Activated naive CD8-positive, alpha-beta T cell treated with anti-CD3 and anti-CD28 coated beads for 36 hours (primary cell): ENCODE measurements at regions not wholly inside any gene's neighbourhood (a gene's known extent, or its start where the extent isn't known, plus 50 kb on each side); places are given as distances from the start of the nearest gene placed in this dataset.
A peak's percentile ranks its signal among the peaks of the same experiment; 100 is the strongest.
"Not testable (repeated sequence)": the region's sequence is repeated elsewhere in the genome, so short reads cannot be mapped to it uniquely, and the experiment has no call there.

Source experiments
- DNase-seq: peaks from one replicate; pipeline ENCODE4 v3.0.0; 2021
- H3K27ac Mint-ChIP-seq: one replicate; pipeline ENCODE4 v1.8.0; 2022; ENCODE audit warnings: mild to moderate bottlenecking, moderate library complexity, mixed read lengths
- H3K27me3 Mint-ChIP-seq: one replicate; pipeline ENCODE4 v1.8.0; 2022; ENCODE audit warnings: mild to moderate bottlenecking, mixed read lengths
- H3K36me3 Mint-ChIP-seq: one replicate; pipeline ENCODE4 v1.8.0; 2021; ENCODE audit warnings: mild to moderate bottlenecking, mixed read lengths
- H3K4me1 Mint-ChIP-seq: one replicate; pipeline ENCODE4 v1.8.0; 2021; ENCODE audit warnings: mixed read lengths
- H3K4me3 Mint-ChIP-seq: one replicate; pipeline ENCODE4 v1.8.0; 2022; ENCODE audit warnings: mild to moderate bottlenecking, moderate library complexity, mixed read lengths
- H3K9me3 Mint-ChIP-seq: one replicate; pipeline ENCODE4 v1.8.0; 2022; ENCODE audit warnings: mixed read lengths

- Mint-ChIP-seq H3K27ac (no peak overlapping the region), H3K9me3 (no peaks in the 10 kb centered on the region), H3K4me3 (peak overlapping the region; percentile 78), H3K4me1 (peaks cover 19% of the 10 kb centered on the region), H3K36me3 (no peaks in the 10 kb centered on the region), H3K27me3 (peaks cover 40% of the 10 kb centered on the region)
- DNase-seq, result peak; percentile 21
Measured at GRCh38 chr12:62191491-62192179, 68.6 kb upstream of the USP15 start.

GRCh38 chr12:62192180-62192902 lies 67.9 kb upstream of the USP15 start:
- H3K9me3 Mint-ChIP-seq, result no peaks in the 10 kb centered on the region
- peaks cover 40% of the 10 kb centered on the region for H3K27me3 Mint-ChIP-seq
- H3K27ac Mint-ChIP-seq, result no peak overlapping the region
- peak; percentile 35 for DNase-seq
- H3K4me1 Mint-ChIP-seq, result peaks cover 19% of the 10 kb centered on the region
- peak overlapping the region; percentile 78 for H3K4me3 Mint-ChIP-seq
- H3K36me3 Mint-ChIP-seq, result no peaks in the 10 kb centered on the region

GRCh38 chr12:62192903-62193250 lies 67.3 kb upstream of the USP15 start:
- no peak overlapping the region for H3K4me3 Mint-ChIP-seq
- peaks cover 19% of the 10 kb centered on the region for H3K4me1 Mint-ChIP-seq
- no peak overlapping the region for H3K27ac Mint-ChIP-seq
- no peak for DNase-seq
- no peaks in the 10 kb centered on the region for H3K36me3 Mint-ChIP-seq
- no peaks in the 10 kb centered on the region for H3K9me3 Mint-ChIP-seq
- peaks cover 40% of the 10 kb centered on the region for H3K27me3 Mint-ChIP-seq

GRCh38 chr12:62194031-62194430 lies 66.2 kb upstream of the USP15 start:
- Mint-ChIP-seq H3K4me3 (no peak overlapping the region), H3K9me3 (no peaks in the 10 kb centered on the region), H3K27ac (no peak overlapping the region), H3K4me1 (peaks cover 19% of the 10 kb centered on the region), H3K27me3 (peaks cover 40% of the 10 kb centered on the region), H3K36me3 (no peaks in the 10 kb centered on the region)
- DNase-seq, result no peak

- Mint-ChIP-seq H3K4me3 (no peak overlapping the region), H3K4me1 (peaks cover 19% of the 10 kb centered on the region), H3K9me3 (no peaks in the 10 kb centered on the region), H3K36me3 (no peaks in the 10 kb centered on the region), H3K27me3 (peaks cover 34% of the 10 kb centered on the region), H3K27ac (no peak overlapping the region)
- DNase-seq, result no peak
Measured at GRCh38 chr12:62194616-62195015, 65.6 kb upstream of the USP15 start.

- Mint-ChIP-seq H3K27me3 (peaks cover 19% of the 10 kb centered on the region), H3K36me3 (no peaks in the 10 kb centered on the region), H3K27ac (no peak overlapping the region), H3K4me3 (no peak overlapping the region), H3K4me1 (peaks cover 9% of the 10 kb centered on the region), H3K9me3 (peaks cover 6% of the 10 kb centered on the region)
- no peak for DNase-seq
Measured at GRCh38 chr12:62196146-62196545, 64.1 kb upstream of the USP15 start.

GRCh38 chr12:62202861-62203260 lies 57.3 kb upstream of the USP15 start:
- DNase-seq, H3K4me1 Mint-ChIP-seq, H3K27me3 Mint-ChIP-seq, H3K4me3 Mint-ChIP-seq, H3K36me3 Mint-ChIP-seq, H3K27ac Mint-ChIP-seq: not testable (repeated sequence)
- peaks cover 30% of the 10 kb centered on the region for H3K9me3 Mint-ChIP-seq

GRCh38 chr12:62205346-62205745 lies 54.9 kb upstream of the USP15 start:
- Mint-ChIP-seq H3K27ac (no peak overlapping the region), H3K9me3 (peaks cover 30% of the 10 kb centered on the region), H3K27me3 (peaks cover 8% of the 10 kb centered on the region), H3K4me3 (no peak overlapping the region), H3K4me1 (peaks cover 2% of the 10 kb centered on the region), H3K36me3 (peaks cover 9% of the 10 kb centered on the region)
- DNase-seq, result no peak

GRCh38 chr12:62207248-62207647 lies 53.0 kb upstream of the USP15 start:
- Mint-ChIP-seq H3K4me1 (peaks cover 4% of the 10 kb centered on the region), H3K4me3 (no peak overlapping the region), H3K36me3 (peaks cover 9% of the 10 kb centered on the region), H3K9me3 (peaks cover 20% of the 10 kb centered on the region), H3K27me3 (peaks cover 11% of the 10 kb centered on the region), H3K27ac (no peak overlapping the region)
- DNase-seq, result no peak
